HEK293 (cell line): ENCODE measurements at regions not wholly inside any gene's neighbourhood (a gene's known extent, or its start where the extent isn't known, plus 50 kb on each side); places are given as distances from the start of the nearest gene placed in this dataset.

Experiments used
- REPIN1 ChIP-seq: fragments of 450-650 bp; formaldehyde crosslinking; IDR thresholded peaks from 2 replicates; pipeline ENCODE4 v1.5.1; 2017; ENCODE audit warnings: missing biosample characterization, missing genetic modification characterization, low read depth
- YY1 ChIP-seq: fragments of 450-650 bp; formaldehyde crosslinking; IDR thresholded peaks from 2 replicates; pipeline ENCODE4 v1.5.1; 2018; ENCODE audit warnings: missing biosample characterization, missing genetic modification characterization
- ZBTB21 ChIP-seq: fragments of 450-650 bp; formaldehyde crosslinking; IDR thresholded peaks from 2 replicates; pipeline ENCODE4 v1.5.1; 2017; ENCODE audit warnings: missing biosample characterization, missing genetic modification characterization
- ZNF114 ChIP-seq: fragments of 450-650 bp; formaldehyde crosslinking; IDR thresholded peaks from 2 replicates; pipeline ENCODE4 v1.5.0; 2017; ENCODE audit warnings: missing biosample characterization, missing genetic modification characterization
- ZNF501 ChIP-seq: fragments of 450-650 bp; formaldehyde crosslinking; IDR thresholded peaks from 2 replicates; pipeline ENCODE4 v1.5.1; 2016; ENCODE audit warnings: missing biosample characterization, missing genetic modification characterization
- ZNF558 ChIP-seq: fragments of 450-650 bp; formaldehyde crosslinking; IDR thresholded peaks from 2 replicates; pipeline ENCODE4 v1.5.1; 2016; ENCODE audit warnings: missing biosample characterization, missing genetic modification characterization
- ZNF560 ChIP-seq: fragments of 450-650 bp; formaldehyde crosslinking; IDR thresholded peaks from 2 replicates; pipeline ENCODE4 v1.5.1; 2017; ENCODE audit warnings: missing biosample characterization, missing genetic modification characterization, borderline replicate concordance
- ZNF629 ChIP-seq: fragments of 450-650 bp; formaldehyde crosslinking; IDR thresholded peaks from 2 replicates; pipeline ENCODE4 v1.5.1; 2017; ENCODE audit warnings: missing biosample characterization, missing genetic modification characterization
- ZNF785 ChIP-seq: fragments of 450-650 bp; formaldehyde crosslinking; IDR thresholded peaks from 2 replicates; pipeline ENCODE4 v1.5.1; 2016; ENCODE audit warnings: missing biosample characterization, missing genetic modification characterization
- TF ChIP-seq, protein P1 (sequence below): fragments of 450-650 bp; formaldehyde crosslinking; IDR thresholded peaks from 2 replicates; pipeline ENCODE4 v1.5.1; 2016; ENCODE audit warnings: missing biosample characterization, missing genetic modification characterization, low read depth
- TF ChIP-seq, protein P2 (sequence below): sonication (generic); formaldehyde crosslinking; IDR thresholded peaks from 2 replicates; pipeline ENCODE4 v1.8.1; 2022; ENCODE audit warnings: mild to moderate bottlenecking, moderate library complexity, missing genetic modification reagents

DNA sequence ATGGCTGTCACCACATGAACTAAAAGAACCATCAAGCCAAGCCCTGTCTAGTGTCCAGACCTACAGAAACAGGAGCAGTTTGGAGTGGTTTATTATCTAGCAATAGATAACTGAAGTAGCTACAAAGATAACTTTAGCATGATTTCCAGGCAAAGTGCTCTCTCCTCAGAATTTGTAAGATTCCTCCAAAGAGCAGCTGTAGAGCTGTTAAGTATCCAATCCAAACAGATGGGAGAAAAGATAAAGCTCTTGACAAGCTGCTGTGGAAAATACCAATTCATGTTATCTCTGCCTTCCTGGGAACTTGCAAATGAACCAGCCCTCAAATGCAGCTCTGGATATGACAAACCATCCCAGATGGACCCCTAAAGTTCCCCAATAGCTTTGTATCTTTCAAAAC lies 78.9 kb upstream of the RESF1 start:
- TF ChIP-seq REPIN1 (tag by site-specific recombination) = no peak
- TF ChIP-seq ZNF560 (tag by site-specific recombination) = no peak
- TF ChIP-seq ZNF785 (tag by site-specific recombination) = no peak
- TF ChIP-seq ZBTB21 = no peak
- no peak for TF ChIP-seq YY1 (tag by site-specific recombination)
- TF ChIP-seq ZNF114 = no peak
- TF ChIP-seq ZNF501 (tag by site-specific recombination) = no peak
- TF ChIP-seq, protein P1, sequence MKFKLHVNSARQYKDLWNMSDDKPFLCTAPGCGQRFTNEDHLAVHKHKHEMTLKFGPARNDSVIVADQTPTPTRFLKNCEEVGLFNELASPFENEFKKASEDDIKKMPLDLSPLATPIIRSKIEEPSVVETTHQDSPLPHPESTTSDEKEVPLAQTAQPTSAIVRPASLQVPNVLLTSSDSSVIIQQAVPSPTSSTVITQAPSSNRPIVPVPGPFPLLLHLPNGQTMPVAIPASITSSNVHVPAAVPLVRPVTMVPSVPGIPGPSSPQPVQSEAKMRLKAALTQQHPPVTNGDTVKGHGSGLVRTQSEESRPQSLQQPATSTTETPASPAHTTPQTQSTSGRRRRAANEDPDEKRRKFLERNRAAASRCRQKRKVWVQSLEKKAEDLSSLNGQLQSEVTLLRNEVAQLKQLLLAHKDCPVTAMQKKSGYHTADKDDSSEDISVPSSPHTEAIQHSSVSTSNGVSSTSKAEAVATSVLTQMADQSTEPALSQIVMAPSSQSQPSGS (tag by site-specific recombination) = no peak
- no peak for TF ChIP-seq ZNF629 (tag by site-specific recombination)
- no peak for TF ChIP-seq ZNF558
- TF ChIP-seq, protein P2, sequence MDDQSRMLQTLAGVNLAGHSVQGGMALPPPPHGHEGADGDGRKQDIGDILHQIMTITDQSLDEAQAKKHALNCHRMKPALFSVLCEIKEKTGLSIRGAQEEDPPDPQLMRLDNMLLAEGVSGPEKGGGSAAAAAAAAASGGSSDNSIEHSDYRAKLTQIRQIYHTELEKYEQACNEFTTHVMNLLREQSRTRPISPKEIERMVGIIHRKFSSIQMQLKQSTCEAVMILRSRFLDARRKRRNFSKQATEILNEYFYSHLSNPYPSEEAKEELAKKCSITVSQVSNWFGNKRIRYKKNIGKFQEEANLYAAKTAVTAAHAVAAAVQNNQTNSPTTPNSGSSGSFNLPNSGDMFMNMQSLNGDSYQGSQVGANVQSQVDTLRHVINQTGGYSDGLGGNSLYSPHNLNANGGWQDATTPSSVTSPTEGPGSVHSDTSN (CRISPR knock-in tag) = no peak
